ENCODE measurements at regions not wholly inside any gene's neighbourhood (a gene's known extent, or its start where the extent isn't known, plus 50 kb on each side); places are given as distances from the start of the nearest gene placed in this dataset.

- DNase-seq = no peak
- no peaks in the 10 kb centered on the region for H3K27me3 ChIP-seq
- H3K27ac ChIP-seq = no peak overlapping the region
- no peak overlapping the region for H3K4me3 ChIP-seq
- TF ChIP-seq CTCF (IDR thresholded peaks at IDR 0.05) (no peak), EP300 (IDR thresholded peaks at IDR 0.05) (no peak), POLR2A (IDR thresholded peaks at IDR 0.05) (no peak), POLR2AphosphoS5 (IDR thresholded peaks at IDR 0.05) (no peak)
- H3K36me3 ChIP-seq = no peaks in the 10 kb centered on the region
- no peaks in the 10 kb centered on the region for H3K4me1 ChIP-seq
- 51 to 63% (median 54%) methylated on average over 3 to 4 of the region's 4 CpGs for WGBS, 5 donors
- intact Hi-C loops (cut with DNase I; ENCODE audit: low total_unique reads) = no loop called here
- H3K9me3 ChIP-seq = no peaks in the 10 kb centered on the region
These were observed 584.4 kb downstream of the INHBA start for GRCh38 chr7:41118486-41118885.

- intact Hi-C loops (cut with DNase I; ENCODE audit: low total_unique reads) = no loop called here
- WGBS, 5 donors = 77 to 91% (median 87%) methylated on average over 2 of the region's 2 CpGs
- Histone ChIP-seq H3K27ac (no peak overlapping the region), H3K36me3 (no peaks in the 10 kb centered on the region), H3K27me3 (no peaks in the 10 kb centered on the region), H3K4me1 (no peaks in the 10 kb centered on the region), H3K4me3 (no peak overlapping the region), H3K9me3 (no peaks in the 10 kb centered on the region)
- TF ChIP-seq CTCF (IDR thresholded peaks at IDR 0.05) (no peak), EP300 (IDR thresholded peaks at IDR 0.05) (no peak), POLR2AphosphoS5 (IDR thresholded peaks at IDR 0.05) (no peak), POLR2A (IDR thresholded peaks at IDR 0.05) (no peak)
- DNase-seq = no peak
These were observed 585.5 kb downstream of the INHBA start for GRCh38 chr7:41117431-41117830.

GRCh38 chr7:41116817-41117216, 586.1 kb downstream of the INHBA start:
- TF ChIP-seq POLR2A (IDR thresholded peaks at IDR 0.05) (no peak), POLR2AphosphoS5 (IDR thresholded peaks at IDR 0.05) (no peak), CTCF (IDR thresholded peaks at IDR 0.05) (no peak), EP300 (IDR thresholded peaks at IDR 0.05) (no peak)
- 63 to 98% (median 85%) methylated on average over 1 of the region's 1 CpG for WGBS, 5 donors
- DNase-seq = no peak
- H3K36me3 ChIP-seq = no peaks in the 10 kb centered on the region
- no peak overlapping the region for H3K4me3 ChIP-seq
- intact Hi-C loops (cut with DNase I; ENCODE audit: low total_unique reads) = no loop called here
- H3K4me1 ChIP-seq = no peaks in the 10 kb centered on the region
- no peaks in the 10 kb centered on the region for H3K9me3 ChIP-seq
- H3K27me3 ChIP-seq = no peaks in the 10 kb centered on the region
- no peak overlapping the region for H3K27ac ChIP-seq

DNA sequence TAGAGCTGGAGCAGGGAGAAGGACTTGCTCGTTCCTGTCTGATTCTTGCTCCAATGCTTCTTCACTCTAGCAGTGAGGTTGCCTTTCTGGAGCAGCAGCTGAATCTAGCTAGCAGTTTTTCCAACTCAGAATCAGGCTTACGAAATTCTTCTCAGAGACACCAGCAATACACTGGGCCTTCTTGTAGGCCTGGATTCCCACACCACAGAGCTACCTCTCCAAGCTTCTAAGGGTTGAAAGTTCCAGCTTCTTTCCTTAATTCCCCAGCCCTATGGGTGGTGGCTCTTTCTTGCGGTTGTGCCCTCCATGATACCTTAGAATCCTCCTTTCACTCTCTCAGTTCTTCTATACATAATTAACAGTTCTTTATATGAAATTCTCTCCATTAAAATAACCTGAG, 586.6 kb downstream of the INHBA start:
- H3K27me3 ChIP-seq = no peaks in the 10 kb centered on the region
- no peak overlapping the region for H3K4me3 ChIP-seq
- no peaks in the 10 kb centered on the region for H3K4me1 ChIP-seq
- H3K27ac ChIP-seq = no peak overlapping the region
- no peak for DNase-seq
- H3K9me3 ChIP-seq = no peaks in the 10 kb centered on the region
- intact Hi-C loops (cut with DNase I; ENCODE audit: low total_unique reads) = no loop called here
- H3K36me3 ChIP-seq = no peaks in the 10 kb centered on the region
- no peak for TF ChIP-seq POLR2A (IDR thresholded peaks at IDR 0.05)
- TF ChIP-seq EP300 (IDR thresholded peaks at IDR 0.05) = no peak
- TF ChIP-seq CTCF (IDR thresholded peaks at IDR 0.05) = no peak
- no peak for TF ChIP-seq POLR2AphosphoS5 (IDR thresholded peaks at IDR 0.05)
- 80 to 84% (median 83%) methylated on average over 3 of the region's 3 CpGs for WGBS, 5 donors

Data from stomach (tissue), 8 donors.